Ishikawa (cell line): ENCODE measurements at regions not wholly inside any gene's neighbourhood (a gene's known extent, or its start where the extent isn't known, plus 50 kb on each side); places are given as distances from the start of the nearest gene placed in this dataset.

Experiments
- CEBPB ChIP-seq: IDR thresholded peaks from 2 replicates; pipeline ENCODE4 v1.6.1; 2012
- CREB1 ChIP-seq: IDR thresholded peaks from 2 replicates; pipeline ENCODE4 v1.6.1; 2012; ENCODE audit warnings: low read depth
- EGR1 ChIP-seq: IDR thresholded peaks from 2 replicates; pipeline ENCODE4 v1.6.1; 2012
- EP300 ChIP-seq: IDR thresholded peaks from 2 replicates; pipeline ENCODE4 v1.6.1; 2012; ENCODE audit warnings: borderline replicate concordance
- FOXM1 ChIP-seq: IDR thresholded peaks from 2 replicates; pipeline ENCODE4 v1.6.1; 2012; ENCODE audit warnings: low read depth, borderline replicate concordance
- NFIC ChIP-seq: IDR thresholded peaks from 2 replicates; pipeline ENCODE4 v1.6.1; 2012
- RAD21 ChIP-seq: IDR thresholded peaks from 2 replicates; pipeline ENCODE4 v1.6.1; 2012; ENCODE audit warnings: low read depth
- TAF1 ChIP-seq: IDR thresholded peaks from 2 replicates; pipeline ENCODE4 v1.6.1; 2012; ENCODE audit warnings: low read depth, mild to moderate bottlenecking
- TCF12 ChIP-seq: IDR thresholded peaks from 2 replicates; pipeline ENCODE4 v1.6.1; 2012; ENCODE audit warnings: low read depth
- TEAD4 ChIP-seq: IDR thresholded peaks from 2 replicates; pipeline ENCODE4 v1.6.1; 2012
- YY1 ChIP-seq: IDR thresholded peaks from 2 replicates; pipeline ENCODE4 v1.6.1; 2012; ENCODE audit warnings: low read depth
- ZBTB7A ChIP-seq: IDR thresholded peaks from 2 replicates; pipeline ENCODE4 v1.6.1; 2012; ENCODE audit warnings: low read depth
- TF ChIP-seq, protein P1 (sequence below): IDR thresholded peaks from 2 replicates; pipeline ENCODE4 v1.6.1; 2012; ENCODE audit warnings: low read depth, mild to moderate bottlenecking
- TF ChIP-seq, protein P2 (sequence below): IDR thresholded peaks from 2 replicates; pipeline ENCODE4 v1.6.1; 2012
- TF ChIP-seq, protein P3 (sequence below): IDR thresholded peaks from 2 replicates; pipeline ENCODE4 v1.6.1; 2012

DNA sequence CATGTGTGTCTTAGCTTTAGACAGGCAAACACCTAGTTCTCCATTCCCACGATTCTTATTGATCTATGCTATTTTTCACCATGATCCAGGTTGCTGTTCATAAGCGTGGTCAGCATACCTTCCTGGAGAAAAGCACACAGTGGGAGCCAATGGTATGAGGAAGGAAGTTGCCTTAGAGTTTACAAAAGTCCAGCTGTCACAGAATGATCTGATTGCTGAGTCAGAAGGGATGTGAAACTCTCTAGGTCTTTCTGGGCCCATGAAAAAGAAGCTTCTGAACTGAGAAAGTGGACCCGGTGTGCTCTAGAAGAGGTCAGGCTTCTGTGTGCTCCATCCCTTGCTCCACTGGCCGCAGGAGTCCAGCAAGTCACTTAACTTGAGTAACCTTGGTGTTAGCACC lies 71.0 kb upstream of the CCL1 start:
- TF ChIP-seq YY1 (no peak), EP300 (no peak), RAD21 (no peak), CEBPB (no peak), EGR1 (no peak), NFIC (no peak), TAF1 (no peak), CREB1 (no peak), FOXM1 (no peak), TEAD4 (no peak)
- TF ChIP-seq, protein P1, sequence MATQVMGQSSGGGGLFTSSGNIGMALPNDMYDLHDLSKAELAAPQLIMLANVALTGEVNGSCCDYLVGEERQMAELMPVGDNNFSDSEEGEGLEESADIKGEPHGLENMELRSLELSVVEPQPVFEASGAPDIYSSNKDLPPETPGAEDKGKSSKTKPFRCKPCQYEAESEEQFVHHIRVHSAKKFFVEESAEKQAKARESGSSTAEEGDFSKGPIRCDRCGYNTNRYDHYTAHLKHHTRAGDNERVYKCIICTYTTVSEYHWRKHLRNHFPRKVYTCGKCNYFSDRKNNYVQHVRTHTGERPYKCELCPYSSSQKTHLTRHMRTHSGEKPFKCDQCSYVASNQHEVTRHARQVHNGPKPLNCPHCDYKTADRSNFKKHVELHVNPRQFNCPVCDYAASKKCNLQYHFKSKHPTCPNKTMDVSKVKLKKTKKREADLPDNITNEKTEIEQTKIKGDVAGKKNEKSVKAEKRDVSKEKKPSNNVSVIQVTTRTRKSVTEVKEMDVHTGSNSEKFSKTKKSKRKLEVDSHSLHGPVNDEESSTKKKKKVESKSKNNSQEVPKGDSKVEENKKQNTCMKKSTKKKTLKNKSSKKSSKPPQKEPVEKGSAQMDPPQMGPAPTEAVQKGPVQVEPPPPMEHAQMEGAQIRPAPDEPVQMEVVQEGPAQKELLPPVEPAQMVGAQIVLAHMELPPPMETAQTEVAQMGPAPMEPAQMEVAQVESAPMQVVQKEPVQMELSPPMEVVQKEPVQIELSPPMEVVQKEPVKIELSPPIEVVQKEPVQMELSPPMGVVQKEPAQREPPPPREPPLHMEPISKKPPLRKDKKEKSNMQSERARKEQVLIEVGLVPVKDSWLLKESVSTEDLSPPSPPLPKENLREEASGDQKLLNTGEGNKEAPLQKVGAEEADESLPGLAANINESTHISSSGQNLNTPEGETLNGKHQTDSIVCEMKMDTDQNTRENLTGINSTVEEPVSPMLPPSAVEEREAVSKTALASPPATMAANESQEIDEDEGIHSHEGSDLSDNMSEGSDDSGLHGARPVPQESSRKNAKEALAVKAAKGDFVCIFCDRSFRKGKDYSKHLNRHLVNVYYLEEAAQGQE: no peak
- TF ChIP-seq, protein P2, sequence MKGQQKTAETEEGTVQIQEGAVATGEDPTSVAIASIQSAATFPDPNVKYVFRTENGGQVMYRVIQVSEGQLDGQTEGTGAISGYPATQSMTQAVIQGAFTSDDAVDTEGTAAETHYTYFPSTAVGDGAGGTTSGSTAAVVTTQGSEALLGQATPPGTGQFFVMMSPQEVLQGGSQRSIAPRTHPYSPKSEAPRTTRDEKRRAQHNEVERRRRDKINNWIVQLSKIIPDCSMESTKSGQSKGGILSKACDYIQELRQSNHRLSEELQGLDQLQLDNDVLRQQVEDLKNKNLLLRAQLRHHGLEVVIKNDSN: no peak
- TF ChIP-seq, protein P3, sequence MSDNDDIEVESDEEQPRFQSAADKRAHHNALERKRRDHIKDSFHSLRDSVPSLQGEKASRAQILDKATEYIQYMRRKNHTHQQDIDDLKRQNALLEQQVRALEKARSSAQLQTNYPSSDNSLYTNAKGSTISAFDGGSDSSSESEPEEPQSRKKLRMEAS: no peak

DNA sequence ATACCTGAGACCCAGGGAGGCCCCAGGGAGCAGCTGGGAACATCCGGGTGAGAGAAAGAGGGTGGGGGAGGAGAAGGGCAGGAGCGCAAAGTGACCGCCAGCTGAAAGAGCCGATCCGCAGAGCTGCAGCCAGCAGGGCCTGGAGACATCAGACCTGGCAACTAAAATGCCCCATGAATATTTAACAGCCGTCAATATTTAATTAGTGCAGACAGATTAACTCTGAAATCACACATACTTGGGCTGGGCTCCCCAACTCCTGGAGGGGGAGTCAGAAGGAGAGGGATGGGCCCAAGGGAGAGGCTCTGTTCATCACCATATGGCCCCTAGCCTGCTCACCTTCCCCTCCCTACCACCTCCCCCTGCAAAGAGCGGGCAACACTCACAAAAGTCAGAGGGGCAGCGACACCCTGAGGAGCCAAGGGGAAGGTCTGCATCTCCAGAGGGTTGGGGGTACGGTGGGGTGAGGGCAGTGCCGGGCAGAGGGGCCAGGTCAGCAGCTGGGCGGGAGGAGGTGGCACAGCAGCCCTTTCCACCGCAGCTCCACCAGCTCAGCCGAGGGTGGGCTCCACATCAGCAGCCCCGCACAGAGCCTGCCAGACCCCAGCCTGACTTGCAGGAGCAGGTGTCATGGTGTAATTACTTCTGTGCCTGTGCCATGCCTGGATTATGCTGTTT lies 61.9 kb upstream of the CCL1 start:
- TF ChIP-seq YY1: no peak
- no peak for TF ChIP-seq FOXM1
- no peak for TF ChIP-seq CREB1
- no peak for TF ChIP-seq NFIC
- no peak for TF ChIP-seq TEAD4
- no peak for TF ChIP-seq EP300
- TF ChIP-seq RAD21: no peak
- no peak for TF ChIP-seq TAF1
- TF ChIP-seq, protein P3: no peak

DNA sequence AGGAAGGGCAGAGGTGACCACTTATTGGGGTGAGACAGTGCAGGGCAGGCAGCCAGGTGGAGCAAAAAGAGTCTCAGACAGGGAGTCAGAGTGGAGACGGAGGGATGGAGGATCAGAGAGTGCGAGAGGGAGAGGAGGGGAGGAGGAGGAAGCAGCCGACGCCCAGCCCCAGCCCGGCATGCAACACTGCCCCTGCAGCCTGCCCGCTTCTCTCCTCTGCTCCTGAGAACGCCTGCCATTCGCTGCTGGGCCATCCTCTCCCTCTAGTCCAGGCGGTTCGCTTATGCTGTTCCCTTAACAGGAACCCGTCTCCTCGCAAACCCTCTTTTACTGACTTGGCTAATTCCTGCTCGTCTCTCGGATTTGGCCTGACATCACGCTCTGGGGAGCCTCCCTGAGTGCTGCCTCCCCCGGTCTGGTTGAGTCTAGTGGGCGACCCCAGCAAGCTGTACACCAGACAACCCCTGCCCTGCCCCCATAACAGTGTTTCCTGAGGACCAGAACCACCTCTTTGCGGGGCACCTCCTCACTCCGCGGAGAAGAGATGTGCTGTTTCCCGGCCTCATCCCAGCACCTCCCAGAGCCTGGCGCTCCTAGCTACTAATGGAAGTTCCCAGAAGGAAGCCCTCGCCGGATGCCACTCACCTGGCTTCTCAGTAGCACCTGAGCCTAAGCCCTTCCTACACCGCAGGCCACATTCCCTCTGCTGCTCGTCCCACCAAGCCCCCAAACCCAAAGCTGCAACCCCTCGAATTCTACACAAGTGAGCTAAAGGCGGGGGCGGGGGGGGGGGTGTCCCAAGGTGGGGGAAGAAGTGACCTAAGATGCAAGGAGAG lies 61.2 kb upstream of the CCL1 start:
- TF ChIP-seq TCF12 (no peak), TAF1 (no peak), NFIC (no peak), CEBPB (no peak), ZBTB7A (no peak), EP300 (no peak), FOXM1 (no peak), EGR1 (no peak), CREB1 (no peak), YY1 (no peak), TEAD4 (no peak), RAD21 (no peak)
- TF ChIP-seq, protein P1: no peak
- TF ChIP-seq, protein P3: no peak
- TF ChIP-seq, protein P2: no peak

DNA sequence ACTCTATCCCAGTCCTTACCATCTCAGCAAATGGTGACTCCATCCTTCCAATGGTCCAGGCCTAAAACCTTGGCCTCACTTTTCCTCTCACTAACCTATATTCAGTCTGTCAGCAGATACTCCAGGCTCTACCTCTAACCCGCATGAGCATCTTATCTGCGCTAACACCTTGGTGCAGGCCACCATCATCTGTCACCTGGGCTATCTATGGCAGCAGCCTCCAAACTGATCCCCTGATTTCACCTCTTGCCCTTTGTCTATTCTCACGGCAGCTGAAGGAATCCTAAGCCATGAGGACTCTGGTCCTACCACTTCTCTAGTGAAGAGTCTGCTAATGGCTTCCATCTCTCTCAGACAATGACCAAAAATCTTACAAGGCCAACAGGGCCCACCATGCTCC lies 57.9 kb upstream of the CCL1 start:
- TF ChIP-seq NFIC: no peak
- TF ChIP-seq TAF1: no peak
- TF ChIP-seq, protein P2: no peak
- no peak for TF ChIP-seq FOXM1
- no peak for TF ChIP-seq CREB1
- TF ChIP-seq TCF12: no peak
- TF ChIP-seq YY1: no peak
- TF ChIP-seq ZBTB7A: no peak
